Stimulated activated CD8-positive, alpha-beta memory T cell treated with anti-CD3 and anti-CD28 coated beads, Interleukin-2, amount 100 ng/mL, for 48 hours (primary cell): ENCODE measurements at regions not wholly inside any gene's neighbourhood (a gene's known extent, or its start where the extent isn't known, plus 50 kb on each side); places are given as distances from the start of the nearest gene placed in this dataset.

Source experiments
- DNase-seq, 2 donors: peaks; one replicate each; pipeline ENCODE4 v3.0.0-alpha.2; 2020; ENCODE audit warnings: low read depth in 2 of 2

- no peak for DNase-seq
Measured at GRCh38 chr3:89038869-89039268, 68.6 kb upstream of the EPHA3 start.

GRCh38 chr3:89042236-89042835 lies 65.1 kb upstream of the EPHA3 start:
- no peak for DNase-seq

GRCh38 chr3:89043406-89043932 lies 64.0 kb upstream of the EPHA3 start:
- no peak for DNase-seq

- DNase-seq = no peak
Measured at GRCh38 chr3:89046661-89047060, 60.8 kb upstream of the EPHA3 start.

- DNase-seq = no peak
Measured at GRCh38 chr3:89049119-89049518, 58.3 kb upstream of the EPHA3 start.

- DNase-seq = no peak
Measured at GRCh38 chr3:89052386-89052785, 55.0 kb upstream of the EPHA3 start.

- DNase-seq = no peak
Measured at GRCh38 chr3:89057398-89057797, 50.0 kb upstream of the EPHA3 start.
